Rectal smooth muscle tissue (tissue), 1 donor: ENCODE measurements at regions not wholly inside any gene's neighbourhood (a gene's known extent, or its start where the extent isn't known, plus 50 kb on each side); places are given as distances from the start of the nearest gene placed in this dataset.

Source experiments
- H3K27ac ChIP-seq: one replicate; pipeline ENCODE4 v1.7.0; 2013; ENCODE audit warnings: low read depth, low read length, inconsistent platforms
- H3K27me3 ChIP-seq: one replicate; pipeline ENCODE4 v1.7.0; 2013; ENCODE audit warnings: low read length; ENCODE audit not compliant: control insufficient read depth, insufficient read depth
- H3K36me3 ChIP-seq: one replicate; pipeline ENCODE4 v1.7.0; 2013; ENCODE audit warnings: low read length; ENCODE audit not compliant: control insufficient read depth, insufficient read depth
- H3K4me1 ChIP-seq: one replicate; pipeline ENCODE4 v1.7.0; 2013; ENCODE audit warnings: low read length; ENCODE audit not compliant: control insufficient read depth, insufficient read depth
- H3K4me3 ChIP-seq: one replicate; pipeline ENCODE4 v1.7.0; 2013; ENCODE audit warnings: low read length
- H3K9ac ChIP-seq: one replicate; pipeline ENCODE4 v1.7.0; 2013; ENCODE audit warnings: low read length

- no peak overlapping the region for H3K9ac ChIP-seq
- no peak overlapping the region for H3K4me3 ChIP-seq
- no peaks in the 10 kb centered on the region for H3K27me3 ChIP-seq
- no peaks in the 10 kb centered on the region for H3K36me3 ChIP-seq
- no peak overlapping the region for H3K27ac ChIP-seq
- H3K4me1 ChIP-seq, result no peaks in the 10 kb centered on the region
These were observed 70.6 kb upstream of the SLC6A11 start for GRCh38 chr3:10745392-10745791.

GRCh38 chr3:10746001-10746400 is 70.0 kb upstream of the SLC6A11 start:
- H3K27ac ChIP-seq, result no peak overlapping the region
- no peaks in the 10 kb centered on the region for H3K4me1 ChIP-seq
- no peaks in the 10 kb centered on the region for H3K27me3 ChIP-seq
- no peak overlapping the region for H3K4me3 ChIP-seq
- H3K36me3 ChIP-seq, result no peaks in the 10 kb centered on the region
- H3K9ac ChIP-seq, result no peak overlapping the region

DNA sequence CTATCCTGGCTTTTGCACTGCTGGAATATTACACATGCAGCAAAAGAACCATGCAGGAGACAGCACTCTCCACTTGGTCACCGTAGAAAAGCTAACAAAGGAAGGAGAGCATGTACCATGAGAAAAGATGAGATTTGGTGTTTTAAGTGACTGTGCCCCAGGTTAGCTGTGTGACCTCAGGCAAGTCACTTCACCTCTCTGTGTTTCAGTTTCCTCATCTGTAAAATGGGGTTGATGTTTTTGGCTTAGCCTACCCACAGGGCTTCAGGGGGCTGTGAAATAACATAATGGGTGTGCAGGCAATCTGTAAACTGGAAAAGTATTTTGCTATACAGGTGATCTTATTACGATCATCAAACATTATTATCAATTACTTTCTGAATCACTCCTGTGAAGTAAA is 69.3 kb upstream of the SLC6A11 start:
- H3K4me1 ChIP-seq, result no peaks in the 10 kb centered on the region
- H3K9ac ChIP-seq, result no peak overlapping the region
- no peaks in the 10 kb centered on the region for H3K36me3 ChIP-seq
- H3K27ac ChIP-seq, result no peak overlapping the region
- no peaks in the 10 kb centered on the region for H3K27me3 ChIP-seq
- H3K4me3 ChIP-seq, result no peak overlapping the region

DNA sequence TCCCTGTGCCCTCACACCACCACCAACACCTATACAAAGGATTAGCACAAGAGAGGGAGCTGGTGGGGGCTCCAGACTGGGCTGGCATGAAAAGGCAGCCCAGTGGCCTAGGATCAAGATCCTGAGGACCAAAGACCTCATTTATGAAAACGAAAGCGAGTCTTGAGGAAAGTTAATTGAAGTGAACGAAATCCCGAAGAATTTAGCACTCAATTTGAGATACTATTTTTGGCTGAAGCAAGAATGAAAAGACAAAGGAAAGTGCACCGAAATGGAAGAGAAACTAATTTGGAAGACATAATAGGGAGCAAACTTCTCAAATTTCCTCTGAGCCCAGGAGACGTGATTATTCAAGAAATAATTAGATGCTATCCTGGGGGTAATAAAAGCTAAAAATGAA is 68.7 kb upstream of the SLC6A11 start:
- Histone ChIP-seq H3K36me3 (no peaks in the 10 kb centered on the region), H3K9ac (no peak overlapping the region), H3K27ac (no peak overlapping the region), H3K27me3 (no peaks in the 10 kb centered on the region), H3K4me3 (no peak overlapping the region), H3K4me1 (no peaks in the 10 kb centered on the region)

DNA sequence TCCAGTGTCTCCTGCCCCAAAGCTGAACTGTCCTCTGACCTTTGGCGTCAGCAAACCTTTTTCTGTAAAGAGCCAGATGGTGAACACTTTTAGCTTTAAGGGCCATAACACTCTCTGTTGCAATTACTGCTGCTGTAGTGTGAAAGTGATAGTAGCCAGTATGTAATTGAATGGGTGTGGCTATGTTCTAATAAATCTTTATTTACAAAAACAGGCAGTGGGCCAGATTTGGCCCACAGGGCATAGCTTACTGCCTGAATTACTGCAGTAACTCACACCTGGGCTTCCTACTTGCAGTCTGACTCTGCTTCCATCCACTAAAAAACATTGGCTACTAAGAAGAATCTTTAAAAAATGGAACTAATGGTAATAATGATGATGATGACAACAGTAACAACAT is 68.0 kb upstream of the SLC6A11 start:
- Histone ChIP-seq H3K36me3 (no peaks in the 10 kb centered on the region), H3K4me3 (no peak overlapping the region), H3K9ac (no peak overlapping the region), H3K27me3 (no peaks in the 10 kb centered on the region), H3K4me1 (no peaks in the 10 kb centered on the region), H3K27ac (no peak overlapping the region)

- Histone ChIP-seq H3K27me3 (no peaks in the 10 kb centered on the region), H3K36me3 (no peaks in the 10 kb centered on the region), H3K4me3 (no peak overlapping the region), H3K27ac (no peak overlapping the region), H3K9ac (no peak overlapping the region), H3K4me1 (no peaks in the 10 kb centered on the region)
These were observed 62.1 kb upstream of the SLC6A11 start for GRCh38 chr3:10753964-10754363.

DNA sequence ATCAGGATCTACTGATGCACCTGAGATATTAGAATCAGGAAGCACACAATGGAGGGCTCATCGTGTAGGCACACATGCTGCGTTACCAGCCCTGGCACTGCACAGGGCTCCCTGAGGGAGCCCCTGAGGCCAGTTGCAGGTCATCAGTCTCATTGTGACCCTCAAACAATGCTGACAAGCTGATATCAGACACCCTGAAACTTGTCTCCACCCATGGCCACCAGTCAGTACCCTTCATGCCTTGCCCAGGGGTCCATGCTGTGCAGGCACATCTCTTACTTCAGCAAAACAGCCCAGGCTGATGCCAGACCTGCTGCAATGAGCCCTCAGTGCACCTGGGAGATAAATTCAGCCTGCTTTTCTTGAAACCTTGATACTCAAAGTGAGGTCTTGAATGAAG is 59.5 kb upstream of the SLC6A11 start:
- no peaks in the 10 kb centered on the region for H3K4me1 ChIP-seq
- H3K27me3 ChIP-seq, result no peaks in the 10 kb centered on the region
- no peak overlapping the region for H3K4me3 ChIP-seq

GRCh38 chr3:10757021-10757820 is 58.8 kb upstream of the SLC6A11 start:
- no peaks in the 10 kb centered on the region for H3K4me1 ChIP-seq
- H3K4me3 ChIP-seq, result no peak overlapping the region
- no peaks in the 10 kb centered on the region for H3K36me3 ChIP-seq
- no peak overlapping the region for H3K9ac ChIP-seq
- no peak overlapping the region for H3K27ac ChIP-seq
- no peaks in the 10 kb centered on the region for H3K27me3 ChIP-seq

More for the DNA sequence above, 59.5 kb upstream of the SLC6A11 start:
- H3K9ac ChIP-seq, result no peak overlapping the region
- no peaks in the 10 kb centered on the region for H3K36me3 ChIP-seq
- no peak overlapping the region for H3K27ac ChIP-seq

DNA sequence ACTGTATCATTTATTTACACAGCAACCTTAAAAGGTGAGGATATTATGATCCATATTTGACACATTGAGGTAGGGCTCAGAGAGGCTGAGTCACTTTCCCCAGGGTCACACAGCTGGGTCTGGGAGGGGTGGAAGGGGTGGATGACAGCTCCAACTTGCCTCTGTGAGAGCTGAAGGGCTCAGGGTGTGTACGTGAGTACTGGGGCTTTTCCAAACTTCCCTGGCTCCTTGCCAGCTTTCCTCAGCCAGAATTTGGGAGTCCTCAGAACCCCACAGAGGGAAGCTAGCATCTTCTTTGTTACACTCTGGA is 58.3 kb upstream of the SLC6A11 start:
- Histone ChIP-seq H3K4me1 (no peaks in the 10 kb centered on the region), H3K4me3 (no peak overlapping the region), H3K36me3 (no peaks in the 10 kb centered on the region), H3K27me3 (no peaks in the 10 kb centered on the region), H3K27ac (no peak overlapping the region), H3K9ac (no peak overlapping the region)

GRCh38 chr3:10758304-10759037 is 57.6 kb upstream of the SLC6A11 start:
- Histone ChIP-seq H3K27me3 (no peaks in the 10 kb centered on the region), H3K4me3 (no peak overlapping the region), H3K4me1 (no peaks in the 10 kb centered on the region), H3K27ac (no peak overlapping the region), H3K9ac (no peak overlapping the region), H3K36me3 (no peaks in the 10 kb centered on the region)

DNA sequence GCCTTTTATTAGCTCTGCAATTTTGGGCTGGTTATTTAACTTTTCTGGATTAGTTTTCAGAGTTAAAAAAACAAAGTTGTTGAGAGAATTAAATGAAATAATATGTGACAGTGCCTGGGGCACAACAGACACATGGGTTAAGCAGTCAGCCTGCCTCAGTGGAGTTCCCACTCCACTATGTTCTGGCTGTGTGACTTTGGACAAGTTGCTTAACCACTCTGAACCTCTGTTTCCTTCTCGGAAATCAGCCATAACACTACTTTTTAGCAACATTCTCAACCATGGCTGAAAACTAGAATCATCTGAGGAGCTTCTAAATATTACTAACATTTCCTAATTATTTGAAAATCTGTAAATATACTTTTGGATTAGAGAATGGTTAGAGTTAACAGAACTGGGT is 56.5 kb upstream of the SLC6A11 start:
- H3K27ac ChIP-seq, result no peak overlapping the region
- no peaks in the 10 kb centered on the region for H3K27me3 ChIP-seq

DNA sequence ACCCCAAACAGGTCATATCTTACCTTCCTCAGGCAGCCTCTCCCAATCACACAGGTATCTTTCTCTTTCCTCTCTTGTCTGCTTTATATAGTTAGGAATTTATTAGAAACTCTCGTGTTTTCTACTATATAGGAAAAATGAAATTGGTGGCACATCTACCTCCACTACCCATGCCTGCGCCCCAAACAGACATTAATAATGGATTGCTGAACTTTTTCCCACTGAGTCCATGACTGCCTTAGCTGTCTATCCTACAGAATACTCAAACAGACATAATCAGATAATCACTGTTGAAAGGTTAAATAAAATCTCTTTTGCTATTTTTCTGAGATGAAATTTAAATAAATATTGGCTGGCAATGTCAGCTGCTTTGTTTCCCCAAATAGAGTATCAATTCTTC is 55.8 kb upstream of the SLC6A11 start:
- H3K27me3 ChIP-seq, result no peaks in the 10 kb centered on the region
- no peaks in the 10 kb centered on the region for H3K36me3 ChIP-seq

More for the DNA sequence above, 56.5 kb upstream of the SLC6A11 start:
- Histone ChIP-seq H3K4me3 (no peak overlapping the region), H3K4me1 (no peaks in the 10 kb centered on the region), H3K9ac (no peak overlapping the region), H3K36me3 (no peaks in the 10 kb centered on the region)

DNA sequence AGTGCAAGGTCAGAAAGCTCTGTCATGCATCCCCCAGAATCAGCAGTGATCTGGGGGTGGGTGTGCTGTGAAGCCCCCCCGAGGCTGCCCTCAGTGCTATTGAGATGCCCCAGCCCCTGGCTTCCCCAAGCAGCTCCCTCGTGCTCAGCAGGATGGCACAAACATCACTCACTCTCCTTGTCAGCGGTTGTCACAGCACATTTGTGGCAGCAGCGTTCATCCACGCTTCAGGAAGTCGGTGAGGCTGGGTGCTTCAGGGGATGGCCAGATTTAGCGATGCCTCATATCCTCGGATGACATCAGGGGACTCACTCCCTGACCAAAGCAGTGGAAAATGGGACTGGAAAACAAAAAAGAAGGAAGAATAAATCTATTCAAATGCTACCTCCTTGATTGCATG is 54.4 kb upstream of the SLC6A11 start:
- Histone ChIP-seq H3K36me3 (no peaks in the 10 kb centered on the region), H3K9ac (no peak overlapping the region), H3K4me1 (no peaks in the 10 kb centered on the region), H3K4me3 (no peak overlapping the region), H3K27ac (no peak overlapping the region), H3K27me3 (no peaks in the 10 kb centered on the region)

More for the DNA sequence above, 55.8 kb upstream of the SLC6A11 start:
- Histone ChIP-seq H3K4me1 (no peaks in the 10 kb centered on the region), H3K27ac (no peak overlapping the region), H3K4me3 (no peak overlapping the region), H3K9ac (no peak overlapping the region)
